ENCODE measurements at regions not wholly inside any gene's neighbourhood (a gene's known extent, or its start where the extent isn't known, plus 50 kb on each side); places are given as distances from the start of the nearest gene placed in this dataset.

GRCh38 chr2:3944841-3945240 lies 241.5 kb downstream of the DCDC2C start:
- no peak overlapping the region for H3K4me3 ChIP-seq
- in situ Hi-C loops (cut with MboI; ENCODE audit: low pct_unique_long_range_greater_than_20kb in 2 of 9, low sequenced_read_pairs in 9 of 9, unreplicated experiment in 9 of 9), result no loop called here
- H3K4me1 ChIP-seq (replicated peaks in 1 of 2), result peaks cover 2% of the 10 kb centered on the region in 2 donors
- 0 to 100% (median 83%) methylated on average over 1 to 3 of the region's 3 CpGs; no CpG with 5 or more reads in 2 of the 10 experiments for WGBS, 10 experiments
- ATAC-seq (replicated peaks in 6 of 8), result no peak
- H3K27ac ChIP-seq, result no peak overlapping the region

GRCh38 chr2:3948191-3948590 lies 244.8 kb downstream of the DCDC2C start:
- no peak overlapping the region for H3K4me3 ChIP-seq
- H3K27ac ChIP-seq, result no peak overlapping the region
- 29 to 92% (median 82%) methylated on average over 2 to 7 of the region's 7 CpGs; no CpG with 5 or more reads in 2 of the 10 experiments for WGBS, 10 experiments
- ATAC-seq (replicated peaks in 6 of 8), result no peak
- no peaks in the 10 kb centered on the region for H3K4me1 ChIP-seq (replicated peaks in 1 of 2)
- in situ Hi-C loops (cut with MboI; ENCODE audit: low pct_unique_long_range_greater_than_20kb in 2 of 9, low sequenced_read_pairs in 9 of 9, unreplicated experiment in 9 of 9), result no loop called here

- 28 to 100% (median 65%) methylated on average over 2 to 4 of the region's 11 CpGs; no CpG with 5 or more reads in 6 of the 10 experiments for WGBS, 10 experiments
- Histone ChIP-seq H3K27ac (no peak overlapping the region), H3K4me1 (replicated peaks in 1 of 2) (peaks cover 0 to 7% of the 10 kb centered on the region in 2 donors), H3K4me3 (no peak overlapping the region)
- ATAC-seq (replicated peaks in 6 of 8), result no peak
- in situ Hi-C loops (cut with MboI; ENCODE audit: low pct_unique_long_range_greater_than_20kb in 2 of 9, low sequenced_read_pairs in 9 of 9, unreplicated experiment in 9 of 9), result loop anchor here in 1 of 9 experiments (25.0 kb wide), 2 partner anchors 811 to 1736 kb away; partner anchors contain the start of gene SOX11
Measured at GRCh38 chr2:3951131-3951954, 248.0 kb downstream of the DCDC2C start.

DNA sequence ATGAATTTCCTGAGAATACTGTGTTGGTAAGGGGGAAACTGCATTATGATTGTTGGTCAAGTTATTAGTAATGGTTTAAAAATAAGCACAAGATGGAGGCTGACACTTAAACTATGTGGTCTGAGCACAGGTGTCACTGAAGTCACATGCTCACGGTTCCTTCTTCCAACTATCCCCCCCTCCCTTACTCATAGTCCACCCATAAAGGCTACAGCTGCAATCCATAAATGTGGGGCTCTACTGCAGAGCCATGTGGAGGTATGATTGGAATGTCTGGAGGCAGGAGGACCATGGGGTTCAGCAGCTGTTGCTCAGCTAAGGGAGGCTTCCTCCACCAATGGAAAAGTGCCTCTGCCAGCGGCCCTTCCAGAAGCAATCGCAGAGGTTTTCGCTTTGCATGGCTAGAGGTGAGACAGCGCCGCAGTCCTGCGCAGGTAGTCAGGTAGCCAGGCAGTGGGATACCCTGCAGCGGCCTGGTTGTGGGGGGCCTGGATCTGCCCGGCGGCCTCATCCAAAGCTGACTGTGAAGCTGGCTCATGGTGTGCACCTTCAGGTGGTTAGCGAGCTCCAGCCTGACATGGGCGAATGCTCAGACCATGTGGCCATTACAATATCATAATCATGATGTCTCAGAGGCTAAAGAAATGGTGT lies 249.6 kb downstream of the DCDC2C start:
- Histone ChIP-seq H3K4me3 (no peak overlapping the region), H3K4me1 (replicated peaks in 1 of 2) (peaks cover 0 to 9% of the 10 kb centered on the region in 2 donors), H3K27ac (no peak overlapping the region)
- in situ Hi-C loops (cut with MboI; ENCODE audit: low pct_unique_long_range_greater_than_20kb in 2 of 9, low sequenced_read_pairs in 9 of 9, unreplicated experiment in 9 of 9), result loop anchor here in 1 of 9 experiments (25.0 kb wide), 2 partner anchors 809 to 1734 kb away; partner anchors contain the start of gene SOX11
- 4 to 100% (median 82%) methylated on average over 1 to 4 of the region's 12 CpGs; no CpG with 5 or more reads in 2 of the 10 experiments for WGBS, 10 experiments
- no peak for ATAC-seq (replicated peaks in 6 of 8)

DNA sequence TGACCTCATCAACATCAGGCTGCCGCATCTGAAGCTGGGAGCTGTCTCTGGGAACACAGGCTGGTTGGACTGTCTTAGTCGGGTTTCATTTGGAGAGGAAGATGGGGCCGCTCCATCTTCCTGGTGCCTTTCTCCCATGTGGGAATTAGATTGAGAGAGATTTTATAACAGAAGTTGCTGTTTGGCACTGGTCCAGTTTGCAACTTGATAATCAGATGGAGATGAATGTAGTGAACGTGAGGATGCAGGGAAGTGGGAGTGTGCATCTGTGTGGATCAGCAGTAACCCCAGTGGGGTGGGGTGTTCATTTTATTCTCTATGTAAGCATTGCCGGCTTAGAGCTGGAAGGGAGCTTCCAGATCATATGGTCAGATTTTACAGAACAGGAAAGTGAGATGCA lies 250.9 kb downstream of the DCDC2C start:
- in situ Hi-C loops (cut with MboI; ENCODE audit: low pct_unique_long_range_greater_than_20kb in 2 of 9, low sequenced_read_pairs in 9 of 9, unreplicated experiment in 9 of 9), result loop anchor here in 1 of 9 experiments (25.0 kb wide), 2 partner anchors 808 to 1733 kb away; partner anchors contain the start of gene SOX11
- ATAC-seq (replicated peaks in 6 of 8), result no peak
- WGBS, 10 experiments, result 0 to 100% (median 43%) methylated on average over 1 to 4 of the region's 5 CpGs; no CpG with 5 or more reads in 1 of the 10 experiments
- Histone ChIP-seq H3K4me3 (no peak overlapping the region), H3K4me1 (replicated peaks in 1 of 2) (peaks cover 0 to 12% of the 10 kb centered on the region in 2 donors), H3K27ac (no peak overlapping the region)

DNA sequence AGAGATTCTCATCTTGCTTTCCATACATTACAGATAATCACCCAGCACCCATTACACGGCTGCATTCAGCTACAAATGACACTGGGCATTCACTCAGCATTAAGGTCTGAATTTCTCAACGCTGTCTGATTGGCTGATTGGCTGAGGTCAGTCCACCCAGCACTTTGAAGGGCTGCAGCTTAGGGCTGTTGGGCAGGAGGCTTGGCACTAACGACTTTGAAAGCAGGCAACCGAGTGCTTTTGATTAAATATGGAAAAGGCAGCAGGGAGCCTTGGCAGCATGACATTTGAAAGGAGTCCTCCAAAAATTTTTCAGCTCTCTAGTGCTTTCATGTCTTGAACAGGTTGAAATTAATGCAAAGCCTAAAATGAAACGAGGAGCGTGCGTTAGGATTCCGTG lies 253.0 kb downstream of the DCDC2C start:
- Histone ChIP-seq H3K4me3 (no peak overlapping the region), H3K27ac (no peak overlapping the region), H3K4me1 (replicated peaks in 1 of 2) (peaks cover 6 to 24% of the 10 kb centered on the region in 2 donors)
- in situ Hi-C loops (cut with MboI; ENCODE audit: low pct_unique_long_range_greater_than_20kb in 2 of 9, low sequenced_read_pairs in 9 of 9, unreplicated experiment in 9 of 9), result loop anchor here in 1 of 9 experiments (25.0 kb wide), 2 partner anchors 806 to 1731 kb away; partner anchors contain the start of gene SOX11
- WGBS, 10 experiments, result 0 to 80% (median 33%) methylated on average over 1 to 8 of the region's 8 CpGs; no CpG with 5 or more reads in 1 of the 10 experiments
- ATAC-seq (replicated peaks in 6 of 8), result peak in 1 of 8 experiments; percentile 36

DNA sequence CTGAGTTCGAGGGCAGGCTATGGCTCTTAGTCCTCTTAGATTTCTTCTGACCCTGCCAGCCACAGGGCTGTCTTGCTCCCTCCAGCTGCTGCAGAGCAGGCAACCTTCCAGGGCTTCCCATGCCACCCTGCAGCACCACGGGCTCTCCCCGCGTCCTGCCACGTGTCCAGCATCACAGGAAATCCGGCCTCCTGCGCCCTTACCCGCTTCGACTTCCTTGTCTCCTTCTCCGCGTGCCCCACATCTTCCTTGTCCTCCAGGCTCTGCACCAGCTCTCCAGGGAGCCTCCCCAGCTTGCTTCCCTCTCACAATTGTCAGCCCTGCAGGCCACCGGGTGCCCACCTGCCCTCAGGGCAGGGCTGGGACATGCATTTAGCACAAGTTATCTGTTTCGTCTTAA lies 253.5 kb downstream of the DCDC2C start:
- in situ Hi-C loops (cut with MboI; ENCODE audit: low pct_unique_long_range_greater_than_20kb in 2 of 9, low sequenced_read_pairs in 9 of 9, unreplicated experiment in 9 of 9), result loop anchor here in 1 of 9 experiments (25.0 kb wide), 2 partner anchors 805 to 1730 kb away; partner anchors contain the start of gene SOX11
- H3K4me1 ChIP-seq (replicated peaks in 1 of 2), result peaks cover 6 to 24% of the 10 kb centered on the region in 2 donors
- H3K27ac ChIP-seq, result no peak overlapping the region
- H3K4me3 ChIP-seq, result no peak overlapping the region
- 80 to 100% (median 93%) methylated on average over 1 to 3 of the region's 13 CpGs; no CpG with 5 or more reads in 6 of the 10 experiments for WGBS, 10 experiments
- no peak for ATAC-seq (replicated peaks in 6 of 8)

DNA sequence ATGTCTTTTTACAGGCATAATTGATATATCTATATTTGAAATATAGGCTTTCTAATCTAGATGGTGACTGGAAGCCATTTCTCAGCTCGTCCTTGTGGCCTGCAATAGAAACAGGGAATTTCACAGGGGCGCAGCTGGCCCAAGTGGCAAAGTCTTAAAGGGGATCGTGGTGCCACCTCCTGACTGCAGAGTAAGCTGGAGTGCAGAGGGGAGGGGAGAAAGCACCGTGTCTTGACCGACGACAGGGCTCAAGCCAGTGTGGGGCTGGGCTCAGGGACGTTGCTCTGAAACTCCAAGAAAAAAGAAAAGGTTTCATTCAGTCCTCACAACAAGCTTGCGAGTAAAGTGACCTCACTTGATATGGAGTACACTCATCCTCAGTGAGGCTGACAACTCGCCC lies 255.1 kb downstream of the DCDC2C start:
- 20 to 96% (median 71%) methylated on average over 3 to 9 of the region's 9 CpGs; no CpG with 5 or more reads in 3 of the 10 experiments for WGBS, 10 experiments
- in situ Hi-C loops (cut with MboI; ENCODE audit: low pct_unique_long_range_greater_than_20kb in 2 of 9, low sequenced_read_pairs in 9 of 9, unreplicated experiment in 9 of 9), result loop anchor here in 1 of 9 experiments (25.0 kb wide), 2 partner anchors 804 to 1729 kb away; partner anchors contain the start of gene SOX11

DNA sequence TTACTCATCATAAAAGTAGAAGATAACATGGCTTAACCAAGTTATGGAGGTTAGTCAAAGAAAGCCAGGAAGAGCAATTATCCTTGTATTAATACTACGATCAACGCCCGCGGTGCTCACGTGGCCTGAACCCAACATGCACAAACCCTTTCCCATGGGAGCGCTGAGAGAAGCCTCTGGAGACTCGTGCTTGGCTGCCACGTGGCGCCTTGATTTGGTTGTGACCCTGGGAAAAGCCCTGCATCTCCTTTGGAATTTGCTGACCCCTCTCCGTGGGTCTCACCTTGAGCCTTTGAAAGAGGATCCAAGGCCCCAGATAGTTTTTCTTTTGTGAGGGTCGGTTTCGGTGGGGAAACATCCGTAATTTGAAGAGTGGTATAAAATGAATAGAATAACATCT lies 255.6 kb downstream of the DCDC2C start:
- in situ Hi-C loops (cut with MboI; ENCODE audit: low pct_unique_long_range_greater_than_20kb in 2 of 9, low sequenced_read_pairs in 9 of 9, unreplicated experiment in 9 of 9), result loop anchor here in 1 of 9 experiments (25.0 kb wide), 2 partner anchors 803 to 1728 kb away; partner anchors contain the start of gene SOX11
- Histone ChIP-seq H3K4me1 (replicated peaks in 1 of 2) (peaks cover 6 to 24% of the 10 kb centered on the region in 2 donors), H3K4me3 (no peak overlapping the region), H3K27ac (no peak overlapping the region)
- ATAC-seq (replicated peaks in 6 of 8), result no peak
- 6 to 100% (median 45%) methylated on average over 1 to 13 of the region's 13 CpGs for WGBS, 10 experiments

More for the DNA sequence above, 255.1 kb downstream of the DCDC2C start:
- Histone ChIP-seq H3K4me1 (replicated peaks in 1 of 2) (peaks cover 6 to 24% of the 10 kb centered on the region in 2 donors), H3K4me3 (no peak overlapping the region), H3K27ac (no peak overlapping the region)
- no peak for ATAC-seq (replicated peaks in 6 of 8)

DNA sequence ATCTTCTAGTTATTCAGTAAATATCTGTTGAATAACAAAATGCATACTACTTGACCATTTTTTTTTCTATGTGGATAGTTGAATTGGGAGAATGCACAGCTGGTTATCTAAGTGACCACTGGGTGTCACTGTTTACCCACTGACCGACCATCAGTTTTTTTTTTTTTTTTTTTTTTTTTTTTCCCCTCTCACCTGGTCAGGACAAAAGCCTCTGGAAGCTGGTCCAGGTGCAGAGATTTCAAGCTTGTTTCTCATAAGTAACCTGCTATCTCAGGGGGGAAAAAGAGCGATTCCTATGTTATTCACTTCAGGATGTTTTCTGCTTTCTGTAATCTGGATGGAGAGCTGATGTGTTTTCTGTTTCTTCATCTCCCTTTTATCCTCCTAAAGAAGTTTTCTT lies 256.0 kb downstream of the DCDC2C start:
- 0 to 8% (median 0%) methylated on average over 1 to 2 of the region's 2 CpGs; no CpG with 5 or more reads in 3 of the 10 experiments for WGBS, 10 experiments
- Histone ChIP-seq H3K4me1 (replicated peaks in 1 of 2) (peaks cover 6 to 24% of the 10 kb centered on the region in 2 donors), H3K27ac (no peak overlapping the region), H3K4me3 (no peak overlapping the region)
- in situ Hi-C loops (cut with MboI; ENCODE audit: low pct_unique_long_range_greater_than_20kb in 2 of 9, low sequenced_read_pairs in 9 of 9, unreplicated experiment in 9 of 9), result loop anchor here in 1 of 9 experiments (25.0 kb wide), 2 partner anchors 803 to 1728 kb away; partner anchors contain the start of gene SOX11
- ATAC-seq (replicated peaks in 6 of 8), result peak in 7 of 8 experiments; percentile 19 to 55 (median 42)

- H3K27ac ChIP-seq, result no peak overlapping the region
- in situ Hi-C loops (cut with MboI; ENCODE audit: low pct_unique_long_range_greater_than_20kb in 2 of 9, low sequenced_read_pairs in 9 of 9, unreplicated experiment in 9 of 9), result loop anchor here in 1 of 9 experiments (25.0 kb wide), 2 partner anchors 802 to 1727 kb away; partner anchors contain the start of gene SOX11
- no peak for ATAC-seq (replicated peaks in 6 of 8)
- H3K4me3 ChIP-seq, result no peak overlapping the region
- 0 to 100% (median 21%) methylated on average over 2 to 3 of the region's 3 CpGs; no CpG with 5 or more reads in 5 of the 10 experiments for WGBS, 10 experiments
- peaks cover 6 to 24% of the 10 kb centered on the region in 2 donors for H3K4me1 ChIP-seq (replicated peaks in 1 of 2)
Measured at GRCh38 chr2:3960106-3960505, 256.7 kb downstream of the DCDC2C start.

DNA sequence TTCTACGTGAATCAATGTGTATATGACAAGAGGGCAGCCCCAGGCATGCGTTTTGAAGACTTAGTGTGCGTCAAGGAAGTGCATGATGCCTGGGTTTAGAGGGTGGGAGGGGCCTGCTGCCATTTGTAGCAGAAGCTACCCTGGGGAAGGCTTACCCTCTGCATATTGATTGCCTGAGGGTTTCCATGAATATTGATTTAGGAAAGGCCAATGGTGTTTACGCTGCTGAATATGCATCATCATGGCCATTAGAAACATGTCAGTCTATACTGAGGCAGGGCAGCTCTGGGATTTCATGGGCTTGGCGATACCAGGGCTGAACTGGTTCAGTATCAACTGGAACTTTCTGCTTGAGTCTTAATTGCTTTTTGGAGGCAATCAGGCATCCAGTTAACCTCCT lies 259.3 kb downstream of the DCDC2C start:
- peak in 4 of 8 experiments; percentile 14 to 69 (median 44) for ATAC-seq (replicated peaks in 6 of 8)
- in situ Hi-C loops (cut with MboI; ENCODE audit: low pct_unique_long_range_greater_than_20kb in 2 of 9, low sequenced_read_pairs in 9 of 9, unreplicated experiment in 9 of 9), result loop anchor here in 1 of 9 experiments (25.0 kb wide), 2 partner anchors 800 to 1725 kb away; partner anchors contain the start of gene SOX11

More for the DNA sequence above, 259.3 kb downstream of the DCDC2C start:
- 0 to 100% (median 87%) methylated on average over 1 to 5 of the region's 5 CpGs; no CpG with 5 or more reads in 1 of the 10 experiments for WGBS, 10 experiments
- Histone ChIP-seq H3K4me1 (replicated peaks in 1 of 2) (peaks cover 6 to 14% of the 10 kb centered on the region in 2 donors), H3K4me3 (no peak overlapping the region), H3K27ac (no peak overlapping the region)

Data from motor neuron (in vitro differentiated cells).